Coronary artery (tissue), 2 donors: ENCODE measurements at regions not wholly inside any gene's neighbourhood (a gene's known extent, or its start where the extent isn't known, plus 50 kb on each side); places are given as distances from the start of the nearest gene placed in this dataset.

Experiments
- DNase-seq: peaks from one replicate; pipeline ENCODE4 v3.0.0-alpha.2; 2017; ENCODE audit warnings: low spot score
- H3K27ac ChIP-seq, 2 donors: fragments of 200-600 bp; sonication (generic); one replicate each; pipeline ENCODE4 v1.5.1; 2016 to 2019
- H3K4me3 ChIP-seq: fragments of 200-600 bp; sonication (generic); 2 replicates; pipeline ENCODE4 v1.5.1; 2016; ENCODE audit warnings: mild to moderate bottlenecking, moderate library complexity
- TF ChIP-seq, protein P1 (sequence below): fragments of 200-600 bp; sonication (generic); IDR thresholded peaks from one replicate; pipeline ENCODE4 v1.5.1; 2019; ENCODE audit warnings: antibody characterized with exemption

DNA sequence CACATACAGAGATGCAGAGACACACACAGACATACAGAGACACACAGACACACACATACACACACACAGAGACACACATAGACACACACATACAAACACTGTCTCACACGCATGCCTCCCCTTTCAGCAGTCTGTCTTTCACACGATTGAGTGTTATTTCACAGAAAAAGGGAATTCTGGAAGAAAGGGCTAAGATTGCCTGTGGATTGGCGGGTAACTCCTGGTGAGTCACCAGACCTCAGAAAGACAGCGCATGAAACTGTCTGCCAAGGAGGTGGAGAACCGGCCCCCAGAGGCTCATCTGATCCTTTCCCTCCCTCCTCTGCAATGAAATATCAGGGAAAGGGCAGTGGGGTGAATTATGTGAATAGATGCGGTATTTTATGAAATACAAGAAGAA, 127.2 kb upstream of the GSC start:
- Histone ChIP-seq H3K4me3 (no peak overlapping the region), H3K27ac (no peak overlapping the region)
- TF ChIP-seq, protein P1, sequence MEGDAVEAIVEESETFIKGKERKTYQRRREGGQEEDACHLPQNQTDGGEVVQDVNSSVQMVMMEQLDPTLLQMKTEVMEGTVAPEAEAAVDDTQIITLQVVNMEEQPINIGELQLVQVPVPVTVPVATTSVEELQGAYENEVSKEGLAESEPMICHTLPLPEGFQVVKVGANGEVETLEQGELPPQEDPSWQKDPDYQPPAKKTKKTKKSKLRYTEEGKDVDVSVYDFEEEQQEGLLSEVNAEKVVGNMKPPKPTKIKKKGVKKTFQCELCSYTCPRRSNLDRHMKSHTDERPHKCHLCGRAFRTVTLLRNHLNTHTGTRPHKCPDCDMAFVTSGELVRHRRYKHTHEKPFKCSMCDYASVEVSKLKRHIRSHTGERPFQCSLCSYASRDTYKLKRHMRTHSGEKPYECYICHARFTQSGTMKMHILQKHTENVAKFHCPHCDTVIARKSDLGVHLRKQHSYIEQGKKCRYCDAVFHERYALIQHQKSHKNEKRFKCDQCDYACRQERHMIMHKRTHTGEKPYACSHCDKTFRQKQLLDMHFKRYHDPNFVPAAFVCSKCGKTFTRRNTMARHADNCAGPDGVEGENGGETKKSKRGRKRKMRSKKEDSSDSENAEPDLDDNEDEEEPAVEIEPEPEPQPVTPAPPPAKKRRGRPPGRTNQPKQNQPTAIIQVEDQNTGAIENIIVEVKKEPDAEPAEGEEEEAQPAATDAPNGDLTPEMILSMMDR, result no peak
- DNase-seq, result no peak

DNA sequence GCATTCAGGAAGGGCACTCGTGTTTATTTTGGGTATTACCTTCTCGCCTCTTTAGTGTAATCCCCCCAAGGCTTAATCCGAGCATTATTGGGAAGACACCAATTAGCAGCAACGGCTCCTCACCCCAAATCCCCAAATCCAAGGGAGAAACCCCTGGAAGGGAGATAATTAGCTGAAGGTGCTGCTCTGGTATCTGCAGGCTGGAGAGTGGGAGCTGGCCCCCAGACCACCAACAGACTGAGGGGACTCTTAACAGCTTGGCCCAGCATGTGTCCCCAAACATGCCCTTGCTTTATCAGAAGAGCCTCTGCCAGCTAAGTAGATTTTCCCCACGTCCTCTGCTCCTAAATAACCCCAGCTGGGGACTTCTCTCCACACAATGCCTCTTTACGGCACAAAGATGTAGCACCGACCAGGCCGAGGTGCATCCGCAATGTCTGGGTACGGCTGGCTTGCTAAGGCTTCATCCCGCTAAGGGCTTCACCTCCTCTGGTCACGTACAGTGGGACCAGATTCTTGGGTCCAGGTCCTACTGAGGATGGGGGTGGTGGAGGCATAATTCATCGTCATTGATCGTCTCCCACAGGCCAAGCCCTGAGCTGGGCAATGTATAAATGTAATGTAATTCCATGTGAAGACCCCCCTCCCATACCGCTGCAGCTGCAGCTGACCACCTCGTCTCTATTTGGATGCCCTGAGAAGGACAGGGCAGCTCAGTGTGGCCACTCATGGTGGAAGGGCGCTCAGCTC, 123.7 kb upstream of the GSC start:
- TF ChIP-seq, protein P1, result no peak
- Histone ChIP-seq H3K27ac (no peak overlapping the region), H3K4me3 (no peak overlapping the region)
- DNase-seq, result no peak

DNA sequence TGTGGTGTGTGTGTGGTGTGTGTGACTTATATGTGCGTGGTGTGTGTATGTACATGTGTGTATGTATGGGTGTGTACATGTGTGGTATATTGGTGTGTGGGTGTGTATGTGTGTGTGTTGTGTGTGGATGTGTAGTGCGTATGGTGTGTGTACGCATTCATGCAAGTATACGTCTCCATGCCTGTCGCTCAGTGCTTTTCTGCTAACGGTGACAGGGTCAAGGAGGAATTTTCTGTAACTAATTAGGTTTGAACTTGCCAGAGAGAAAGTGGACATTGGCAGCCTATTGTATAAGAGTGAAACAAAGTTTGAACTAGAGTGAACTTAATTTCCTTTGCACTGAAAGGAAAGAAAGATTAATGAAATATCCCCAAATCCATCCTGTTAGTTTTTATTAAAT, 120.9 kb upstream of the GSC start:
- Histone ChIP-seq H3K27ac (no peak overlapping the region), H3K4me3 (no peak overlapping the region)
- no peak for DNase-seq
- TF ChIP-seq, protein P1, result no peak

DNA sequence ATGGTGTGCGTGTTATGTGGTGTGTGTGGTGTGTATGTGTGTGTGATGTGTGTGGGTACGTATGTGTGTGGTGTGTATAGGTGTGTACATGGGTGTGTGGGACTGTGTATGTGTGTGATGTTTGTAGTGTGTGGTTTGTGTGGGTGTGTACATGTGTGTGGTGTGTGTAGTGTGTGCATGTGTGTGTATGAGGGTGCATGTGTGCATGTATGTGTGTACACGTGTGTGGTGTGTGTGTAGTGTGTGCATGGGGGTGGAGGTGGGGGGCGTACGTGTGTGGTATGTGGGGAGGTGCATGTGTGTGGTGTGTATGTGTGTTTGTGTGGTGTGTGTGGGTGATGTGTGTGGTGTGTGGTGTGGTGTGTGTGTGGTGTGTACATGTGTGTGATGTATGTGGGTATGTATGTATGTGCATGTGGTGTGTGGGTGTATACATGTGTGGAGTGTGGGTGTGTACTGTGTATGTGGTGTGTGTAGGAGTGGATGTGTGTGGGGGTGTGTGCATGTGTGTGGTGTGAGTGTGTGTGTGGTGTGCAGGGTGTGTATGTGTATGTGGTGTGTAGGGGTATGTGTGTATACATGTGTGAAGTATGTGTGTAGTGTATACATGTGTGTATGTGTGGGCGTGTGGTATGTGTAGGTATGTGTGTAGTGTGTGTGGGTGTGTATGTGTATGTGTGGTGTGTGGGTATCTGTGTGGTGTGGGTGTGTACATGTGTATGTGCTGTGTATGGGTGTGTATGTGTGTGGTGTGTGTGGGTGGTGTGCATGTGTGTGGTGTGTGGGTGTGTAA, 119.8 kb upstream of the GSC start:
- H3K4me3 ChIP-seq, result no peak overlapping the region
- no peak overlapping the region for H3K27ac ChIP-seq
- DNase-seq, result no peak
- TF ChIP-seq, protein P1, result no peak

DNA sequence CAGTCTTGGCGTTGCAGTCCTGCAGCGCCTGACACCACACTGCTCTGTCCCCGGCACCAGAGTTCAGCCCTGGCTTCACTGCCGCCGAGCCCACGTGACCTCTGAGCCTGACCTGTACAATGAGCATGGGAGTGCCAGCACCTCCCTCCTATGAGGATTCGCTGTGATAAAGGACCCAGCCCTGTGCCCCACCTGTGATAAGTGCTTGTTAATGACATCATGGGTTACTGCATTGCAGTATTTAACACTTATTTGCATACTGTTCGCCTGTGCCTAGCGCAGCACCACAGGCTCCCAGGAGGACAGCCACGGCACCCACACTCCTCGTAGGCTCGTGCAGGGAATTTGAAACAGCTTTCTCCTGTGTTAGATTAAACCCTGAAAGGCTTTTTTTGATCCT, 118.2 kb upstream of the GSC start:
- no peak for DNase-seq
- Histone ChIP-seq H3K4me3 (no peak overlapping the region), H3K27ac (no peak overlapping the region)
- TF ChIP-seq, protein P1, result no peak

DNA sequence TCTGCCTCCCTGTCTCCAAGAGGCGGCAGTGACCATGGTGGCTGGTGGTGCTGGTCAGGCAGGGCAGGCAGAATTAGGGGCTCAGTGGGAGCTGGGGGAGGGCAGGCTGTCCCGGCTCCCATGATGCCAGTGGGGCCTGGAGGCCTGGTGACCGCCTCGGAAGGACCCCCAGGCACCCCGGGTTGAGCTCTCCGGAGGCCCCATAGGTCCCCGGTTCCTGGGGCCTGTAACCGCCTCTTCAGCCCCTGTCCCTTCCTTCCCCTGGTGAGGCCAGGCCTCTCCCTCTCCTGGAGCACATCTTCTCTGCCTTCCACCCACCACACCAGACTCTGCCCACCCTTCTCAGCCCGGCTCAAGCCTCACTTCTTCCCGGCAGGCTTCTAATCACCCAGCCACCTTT, 117.7 kb upstream of the GSC start:
- TF ChIP-seq, protein P1, result no peak
- no peak overlapping the region for H3K27ac ChIP-seq
- no peak overlapping the region for H3K4me3 ChIP-seq
- no peak for DNase-seq

DNA sequence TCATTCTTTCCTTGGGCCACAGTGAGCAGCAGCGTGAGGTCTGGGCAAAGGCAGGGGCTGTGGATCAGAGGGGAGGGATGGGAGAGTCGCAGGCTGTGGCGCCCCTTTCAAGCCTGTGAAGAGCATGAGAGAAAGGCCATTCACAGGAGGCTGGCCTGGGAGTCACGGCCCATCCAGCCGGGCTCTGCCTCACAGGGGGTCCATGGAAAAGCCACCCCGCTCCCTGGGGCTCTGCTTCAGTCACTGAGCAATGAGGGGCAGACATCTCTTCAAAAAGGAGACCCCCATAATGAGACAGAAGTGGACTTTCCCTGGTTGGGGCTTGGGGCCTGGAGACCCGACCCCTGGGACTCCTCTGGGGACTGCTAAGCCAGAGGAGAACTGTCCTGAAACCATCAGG, 117.0 kb upstream of the GSC start:
- Histone ChIP-seq H3K27ac (no peak overlapping the region), H3K4me3 (no peak overlapping the region)
- DNase-seq, result no peak
- TF ChIP-seq, protein P1, result no peak
